Mammary epithelial cell (primary cell): ENCODE measurements at regions not wholly inside any gene's neighbourhood (a gene's known extent, or its start where the extent isn't known, plus 50 kb on each side); places are given as distances from the start of the nearest gene placed in this dataset.

Experiments
- CTCF ChIP-seq, 2 donors: IDR thresholded peaks in 1 of 2; conservative IDR thresholded peaks in 1 of 2; 2 replicates each; pipeline ENCODE4 v1.5.1; 2011 to 2012; ENCODE audit warnings: inconsistent platforms in 2 of 2, low read length in 2 of 2, mild to moderate bottlenecking in 2 of 2, control low read depth in 1 of 2, low read depth in 1 of 2; ENCODE audit not compliant: insufficient read depth in 1 of 2; ENCODE audit errors: extremely low read depth in 1 of 2
- EZH2 ChIP-seq: IDR thresholded peaks from 2 replicates; pipeline ENCODE4 v1.6.1; 2012; ENCODE audit warnings: low read length, inconsistent platforms, borderline replicate concordance

DNA sequence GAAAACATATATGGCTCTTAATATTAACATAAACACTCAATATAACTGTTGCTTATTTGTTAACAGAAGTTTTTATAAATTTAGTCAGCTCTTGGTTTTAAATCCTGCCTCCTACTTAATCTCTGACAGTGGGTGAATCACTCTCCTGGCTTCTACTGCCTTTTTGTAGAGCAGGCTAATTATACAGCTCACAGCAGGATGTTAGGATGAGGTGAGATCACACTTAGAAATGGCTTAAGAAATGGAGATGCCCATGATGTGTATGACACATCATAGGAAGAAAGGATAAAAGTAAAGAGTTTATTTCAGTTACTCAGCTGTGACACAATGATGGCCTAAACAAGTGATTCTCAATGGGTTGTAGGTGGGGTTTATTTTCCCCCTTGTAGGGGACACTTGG is 345.6 kb downstream of the SPRY2 start:
- no peak for TF ChIP-seq EZH2
- no peak for TF ChIP-seq CTCF (conservative IDR thresholded peaks at IDR 0.05 in 1 of 2, IDR thresholded peaks at IDR 0.05 in 1 of 2; ENCODE audit: extremely low read depth in 1 of 2, insufficient read depth in 1 of 2, low read depth in 1 of 2, low read length in 2 of 2)
